NOMO-1 treated with dmso at 0.1 percent for 144 hours (cell line): ENCODE measurements at regions not wholly inside any gene's neighbourhood (a gene's known extent, or its start where the extent isn't known, plus 50 kb on each side); places are given as distances from the start of the nearest gene placed in this dataset.

Experiments used
- DNase-seq: peaks from one replicate; lab custom pipeline; 2025; ENCODE audit not compliant: unreplicated experiment; lab: John Stamatoyannopoulos, UW

- DNase-seq, result no peak
Observed at GRCh38 chr9:135219676-135220600, 132.5 kb downstream of the OLFM1 start.

GRCh38 chr9:135220601-135221575 lies 133.4 kb downstream of the OLFM1 start:
- no peak for DNase-seq

GRCh38 chr9:135221576-135221950 lies 134.1 kb downstream of the OLFM1 start:
- no peak for DNase-seq

GRCh38 chr9:135221951-135222631 lies 134.6 kb downstream of the OLFM1 start:
- DNase-seq, result no peak

- no peak for DNase-seq
Observed at GRCh38 chr9:135222881-135223760, 135.7 kb downstream of the OLFM1 start.

- DNase-seq, result no peak
Observed at GRCh38 chr9:135223831-135224230, 136.4 kb downstream of the OLFM1 start.

- DNase-seq, result no peak
Observed at GRCh38 chr9:135224286-135224877, 136.9 kb downstream of the OLFM1 start.

GRCh38 chr9:135224921-135225541 lies 137.6 kb downstream of the OLFM1 start:
- DNase-seq, result no peak

- no peak for DNase-seq
Observed at GRCh38 chr9:135225619-135226228, 138.3 kb downstream of the OLFM1 start.

GRCh38 chr9:135226369-135227050 lies 139.0 kb downstream of the OLFM1 start:
- no peak for DNase-seq

GRCh38 chr9:135227641-135228251 lies 140.3 kb downstream of the OLFM1 start:
- no peak for DNase-seq

- DNase-seq, result no peak
Observed at GRCh38 chr9:135228345-135228982, 141.0 kb downstream of the OLFM1 start.

GRCh38 chr9:135228983-135229625 lies 141.6 kb downstream of the OLFM1 start:
- no peak for DNase-seq

- DNase-seq, result no peak
Observed at GRCh38 chr9:135229701-135230385, 142.4 kb downstream of the OLFM1 start.

- no peak for DNase-seq
Observed at GRCh38 chr9:135230386-135230765, 142.9 kb downstream of the OLFM1 start.

GRCh38 chr9:135230817-135231520 lies 143.5 kb downstream of the OLFM1 start:
- no peak for DNase-seq
